Umbilical cord (tissue), 1 donor: ENCODE measurements at regions not wholly inside any gene's neighbourhood (a gene's known extent, or its start where the extent isn't known, plus 50 kb on each side); places are given as distances from the start of the nearest gene placed in this dataset.

Source experiments
- DNase-seq: peaks from one replicate; pipeline ENCODE4 v3.0.0-alpha.2; 2015; ENCODE audit warnings: low spot score

DNA sequence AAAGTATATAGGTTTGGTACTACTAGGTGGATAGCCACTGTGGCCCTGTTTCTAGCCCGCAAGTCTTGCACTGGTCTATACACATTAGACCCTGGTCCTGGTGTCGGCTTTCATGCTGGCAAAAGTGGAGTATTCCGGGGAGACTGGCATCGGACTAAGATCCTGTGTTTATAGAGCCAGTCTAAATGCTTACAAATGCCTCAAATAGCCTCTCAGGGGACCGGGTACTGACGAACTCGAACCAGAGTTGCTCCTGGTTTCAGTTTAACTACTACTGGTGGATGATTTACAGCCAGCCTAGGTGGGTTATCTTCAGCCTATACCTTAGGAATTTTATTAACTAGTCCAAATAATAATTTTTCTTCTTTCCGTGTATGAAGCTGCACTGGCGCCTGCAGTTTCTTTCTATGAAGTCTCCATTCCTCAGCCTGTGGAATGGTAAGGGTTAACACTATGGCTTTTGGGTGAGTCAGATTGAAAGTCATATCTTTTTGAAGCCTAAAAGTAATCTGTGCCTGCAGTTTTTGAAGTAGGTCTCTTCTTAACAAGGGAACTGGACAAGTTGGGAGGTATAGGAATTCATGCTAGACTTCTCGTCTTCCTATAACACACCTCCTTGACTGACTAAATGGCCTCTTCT, 51.3 kb downstream of the OR10H4 start:
- peak; percentile 19 for DNase-seq

DNA sequence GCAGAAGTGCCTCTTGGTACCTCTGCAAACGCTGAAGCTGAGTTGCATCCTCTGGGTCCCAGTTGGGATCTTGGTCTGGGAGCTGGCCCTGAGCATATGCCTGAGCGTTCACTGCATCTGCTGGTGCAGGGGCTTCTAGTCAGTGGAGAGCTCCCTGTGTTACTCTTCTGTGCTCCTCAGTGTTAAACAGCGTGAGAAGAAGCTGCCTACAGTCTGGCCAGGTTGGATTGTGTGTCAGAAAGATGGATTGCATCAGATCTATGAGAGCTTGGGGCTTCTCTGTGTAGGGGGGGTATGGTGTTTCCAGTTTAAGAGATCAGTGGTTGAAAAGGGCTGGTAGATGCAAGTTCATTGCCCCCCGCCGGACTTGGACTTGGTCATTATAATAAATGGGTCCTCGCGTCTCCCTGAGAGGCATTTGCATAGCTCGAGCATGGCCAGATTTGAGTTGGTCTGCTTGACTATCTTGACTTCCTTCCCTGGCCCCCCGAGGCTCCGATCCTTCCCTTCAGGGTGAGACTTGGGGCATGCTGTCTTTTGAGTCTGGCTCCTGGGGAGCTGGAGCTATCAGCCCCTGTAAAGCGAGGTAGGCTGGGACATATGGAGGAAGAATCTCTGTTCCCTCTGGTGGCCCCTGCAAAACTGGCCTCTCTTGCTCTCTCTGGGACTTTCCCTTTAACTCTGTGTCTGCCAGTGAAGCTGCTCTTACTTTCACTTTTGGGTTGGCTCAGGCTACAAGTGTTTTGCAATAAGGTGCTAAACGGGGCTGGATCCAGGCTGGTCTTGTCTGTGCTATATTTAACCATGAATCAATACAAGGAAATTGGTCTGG, 52.9 kb downstream of the OR10H4 start:
- peak; percentile 75 for DNase-seq

DNA sequence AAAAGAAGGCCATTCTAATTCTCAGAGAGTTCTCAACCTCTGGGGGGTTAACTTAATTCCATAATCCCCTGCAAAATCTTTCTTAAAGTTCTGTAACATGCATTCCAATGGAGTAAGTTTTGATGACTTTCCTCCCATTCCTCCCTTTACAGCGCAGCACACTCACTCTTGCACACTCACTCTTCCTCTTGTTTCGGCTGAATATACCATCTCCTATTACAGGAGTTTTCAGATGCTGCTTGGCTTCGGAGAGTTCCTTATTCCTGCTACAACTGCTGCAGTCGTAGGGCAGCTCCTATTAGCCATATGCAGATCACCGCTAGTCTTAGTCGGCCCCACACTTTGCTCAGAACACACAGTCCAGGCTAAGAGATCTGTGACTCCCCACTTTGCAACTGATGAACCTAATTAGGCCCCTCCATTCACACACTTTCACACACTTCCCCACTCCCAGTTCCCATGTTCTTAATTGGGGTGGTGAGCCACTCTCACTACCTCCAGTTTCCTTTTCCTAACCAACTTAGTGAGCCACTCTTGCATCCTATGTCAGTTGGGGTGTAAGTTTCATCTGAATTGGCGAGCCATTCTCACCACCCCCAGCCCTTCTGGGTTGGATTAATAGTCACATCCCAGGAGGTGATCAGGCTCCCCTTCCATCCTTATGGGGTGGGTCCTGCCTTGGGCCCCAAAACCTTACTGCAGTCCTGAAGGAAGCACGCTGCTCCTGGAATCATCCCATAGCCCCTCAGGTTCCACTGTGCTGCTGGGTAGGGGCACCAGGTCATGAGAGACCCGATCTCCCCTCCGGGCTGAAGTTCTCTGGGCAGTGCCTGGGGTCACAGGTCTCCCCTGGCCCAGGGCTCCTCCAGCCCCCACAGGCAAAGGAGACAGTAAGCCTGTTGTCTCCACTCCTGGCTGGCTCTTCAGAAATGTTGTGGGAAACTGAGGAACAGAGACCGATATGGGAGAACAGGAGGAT, 53.9 kb downstream of the OR10H4 start:
- peak; percentile 43 for DNase-seq

DNA sequence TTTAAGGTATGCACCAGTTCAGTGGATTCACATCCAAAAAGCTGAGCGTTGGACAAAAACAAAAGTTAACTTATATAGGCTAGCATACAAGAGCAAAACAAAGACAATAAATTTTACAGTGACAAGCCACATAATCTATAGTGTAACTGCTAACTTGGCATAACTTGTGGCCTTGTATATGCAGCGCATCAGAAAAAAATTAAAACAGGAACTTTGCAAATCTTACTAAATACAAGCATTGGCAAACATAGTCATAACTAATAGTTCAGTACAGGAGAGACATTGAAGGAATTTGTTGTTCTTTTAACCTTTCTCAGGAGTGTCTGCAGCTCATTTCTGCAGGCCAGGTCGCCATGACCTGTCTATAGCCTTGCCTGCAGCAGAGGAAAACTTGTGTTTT, 54.6 kb downstream of the OR10H4 start:
- no peak for DNase-seq

DNA sequence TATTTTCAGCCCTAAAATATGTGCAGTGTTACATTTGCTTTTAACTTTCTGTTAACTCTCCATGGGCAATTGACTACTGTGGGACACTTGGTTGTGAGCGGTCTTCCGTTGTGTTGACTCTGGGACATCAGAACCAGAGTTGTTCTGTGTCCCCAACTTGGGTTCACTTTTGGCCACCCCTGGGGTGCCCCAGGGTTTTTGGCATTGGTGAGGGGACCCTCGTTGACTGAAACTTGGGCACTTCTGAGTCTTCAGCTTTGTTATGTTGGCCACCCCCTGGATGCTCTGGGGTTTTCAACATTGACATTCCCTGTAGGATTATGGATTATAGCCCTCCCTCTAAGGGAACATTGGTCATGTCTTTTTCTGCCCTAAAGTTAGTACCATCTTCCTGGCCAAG, 57.1 kb downstream of the OR10H4 start:
- DNase-seq, result no peak

DNA sequence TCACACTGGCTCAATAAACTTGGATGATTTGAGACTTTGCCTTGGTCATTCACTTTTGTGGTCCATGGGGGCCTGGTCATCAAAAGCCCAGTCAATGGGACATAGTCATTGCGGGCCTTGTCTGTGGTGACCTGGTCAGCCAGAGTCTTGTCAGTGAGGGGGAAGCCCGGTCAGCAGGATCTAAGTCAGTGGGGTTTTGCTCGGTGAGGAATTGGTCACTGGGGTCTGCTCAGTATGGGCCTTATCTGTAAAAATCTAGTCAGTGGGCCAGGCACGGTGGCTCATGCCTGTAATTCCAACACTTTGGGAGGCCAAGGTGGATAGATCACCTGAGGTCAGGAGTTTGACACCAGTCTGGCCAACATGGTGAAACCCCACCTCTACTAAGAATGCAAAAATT, 63.7 kb upstream of the TPM4 start:
- DNase-seq, result no peak

DNA sequence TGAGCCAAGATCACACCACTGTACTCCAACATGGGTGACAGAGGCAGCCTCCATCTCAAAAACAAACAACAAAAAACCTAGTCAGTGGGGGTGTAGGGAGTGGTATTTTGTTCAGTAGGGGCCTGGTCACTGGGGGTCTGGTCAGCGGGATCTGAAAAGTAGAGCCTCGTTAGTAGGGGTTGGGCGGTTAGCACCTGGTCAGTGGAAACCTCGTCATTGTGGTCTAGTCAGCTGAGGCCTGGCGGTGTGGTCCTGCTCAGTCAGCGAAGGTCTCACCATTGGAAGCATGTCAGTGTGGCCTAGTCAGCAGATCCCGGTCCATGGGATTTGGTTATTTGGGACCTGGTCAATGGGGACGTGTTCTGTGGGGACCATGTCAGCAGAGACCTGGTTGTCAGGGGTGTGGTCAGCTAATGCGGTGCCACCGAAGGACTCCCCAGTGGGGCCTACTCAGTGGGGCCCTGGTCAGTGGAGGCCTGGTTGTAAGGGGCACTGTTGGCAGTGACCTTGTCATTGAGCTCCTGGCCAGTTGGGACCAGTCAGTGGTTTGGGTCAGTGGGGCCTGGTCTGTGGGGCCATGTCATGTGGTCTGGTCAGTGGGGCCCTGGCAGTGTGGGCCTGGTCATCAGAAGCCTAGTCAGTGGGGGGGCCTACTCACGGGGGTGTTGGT, 63.0 kb upstream of the TPM4 start:
- DNase-seq, result no peak

DNA sequence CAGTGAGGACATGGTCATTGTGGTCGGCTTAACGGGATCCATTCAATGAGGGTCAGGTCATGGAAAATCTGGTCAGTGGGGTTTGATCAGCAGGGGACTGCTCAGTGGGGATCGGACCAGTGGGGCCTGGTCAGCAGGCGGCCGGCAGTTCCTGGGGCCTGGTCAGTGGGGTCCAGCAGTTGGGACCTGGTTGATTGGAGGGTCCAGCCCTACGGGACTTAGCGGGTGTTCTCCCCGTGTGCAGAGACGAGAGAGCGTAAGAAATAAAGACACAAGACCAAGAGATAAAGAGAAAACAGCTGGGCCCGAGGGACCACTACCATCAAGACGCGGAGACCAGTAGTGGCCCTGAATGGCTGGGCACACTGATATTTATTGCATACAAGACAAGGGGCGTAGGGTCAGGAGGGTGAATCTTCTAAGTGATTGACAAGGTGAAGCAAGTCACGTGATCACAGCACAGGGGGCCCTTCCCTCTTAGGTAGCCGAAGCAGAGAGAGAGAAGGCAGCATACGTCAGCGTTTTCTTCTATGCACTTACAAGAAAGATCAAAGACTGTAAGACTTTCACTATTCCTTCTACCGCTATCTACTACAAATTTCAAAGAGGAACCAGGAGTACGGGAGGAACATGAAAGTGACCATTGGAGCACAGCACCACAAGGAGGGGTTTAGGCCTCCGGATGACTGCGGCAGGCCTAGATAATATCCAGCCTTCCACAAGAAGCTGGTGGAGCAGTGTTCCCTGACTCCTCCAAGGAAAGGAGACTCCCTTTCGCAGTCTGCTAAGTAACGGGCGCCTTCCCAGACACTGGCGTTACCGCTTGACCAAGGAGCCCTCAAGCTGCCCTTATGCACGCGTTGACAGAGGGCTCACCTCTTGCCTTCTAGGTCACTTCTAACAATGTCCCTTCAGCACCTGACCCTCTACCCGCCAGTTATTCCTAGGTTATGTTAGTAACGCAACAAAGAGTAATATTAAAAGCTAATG, 62.1 kb upstream of the TPM4 start:
- DNase-seq, result no peak

DNA sequence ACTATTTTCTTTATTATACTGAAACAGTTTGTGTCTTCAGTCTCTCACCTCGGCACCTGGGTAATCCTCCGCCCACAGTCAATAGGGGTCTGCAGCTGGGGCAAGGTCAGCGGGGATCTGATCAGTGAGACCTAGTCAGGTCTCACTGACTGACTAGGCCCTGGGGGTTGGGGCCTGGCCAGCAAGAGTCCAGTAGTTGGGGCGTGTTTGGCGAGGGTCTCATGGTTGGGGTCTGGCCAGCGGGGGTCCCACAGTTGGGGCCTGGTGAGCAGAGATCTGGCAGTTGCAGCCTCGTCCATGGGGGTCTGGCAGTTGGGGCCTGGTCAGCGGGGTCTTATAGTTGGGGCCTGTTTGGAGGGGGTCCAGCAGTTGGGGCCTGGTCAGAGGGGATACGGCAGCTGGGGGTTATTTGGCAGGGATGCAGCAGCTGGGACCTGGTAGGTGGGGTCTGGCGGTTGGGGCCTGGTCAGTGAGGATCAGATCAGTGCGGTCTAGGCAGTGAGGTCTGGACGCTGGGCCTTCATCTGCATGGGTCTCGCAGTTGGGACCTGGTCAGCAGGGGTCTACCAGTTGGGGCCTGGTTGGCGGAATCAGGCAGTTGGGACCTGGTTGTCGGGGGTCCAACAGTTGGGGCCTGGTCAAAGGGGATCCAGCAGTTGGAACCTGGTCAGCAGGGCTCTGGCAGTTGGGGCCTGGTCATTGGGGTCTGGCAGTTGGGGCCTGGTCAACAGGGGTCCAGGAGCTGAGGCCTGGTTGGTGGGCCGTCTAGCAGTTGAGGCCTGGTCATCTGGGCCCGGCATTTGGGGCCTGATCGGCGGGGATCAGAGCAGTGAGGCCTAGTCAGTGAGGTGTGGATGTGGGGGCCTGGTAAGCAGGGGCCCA, 61.1 kb upstream of the TPM4 start:
- DNase-seq, result no peak

DNA sequence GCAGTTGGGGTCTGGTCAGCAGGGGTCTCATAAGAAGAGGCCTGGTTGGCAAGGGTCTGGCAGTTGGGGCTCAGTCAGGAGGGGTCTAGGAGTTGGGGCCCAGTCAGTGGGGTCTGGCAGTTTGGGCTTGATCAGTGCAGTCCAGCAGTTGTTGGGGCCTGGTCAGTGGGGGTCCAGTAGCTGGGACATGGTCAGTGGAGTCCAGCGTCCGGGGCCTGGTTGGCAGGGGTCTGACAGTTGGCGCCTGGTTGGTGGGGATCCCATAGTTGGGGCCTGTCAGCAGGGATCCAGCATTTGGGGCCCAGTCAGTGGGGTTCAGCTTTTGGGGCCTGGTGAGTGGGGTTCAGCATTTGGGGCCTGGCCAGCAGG, 60.5 kb upstream of the TPM4 start:
- no peak for DNase-seq

DNA sequence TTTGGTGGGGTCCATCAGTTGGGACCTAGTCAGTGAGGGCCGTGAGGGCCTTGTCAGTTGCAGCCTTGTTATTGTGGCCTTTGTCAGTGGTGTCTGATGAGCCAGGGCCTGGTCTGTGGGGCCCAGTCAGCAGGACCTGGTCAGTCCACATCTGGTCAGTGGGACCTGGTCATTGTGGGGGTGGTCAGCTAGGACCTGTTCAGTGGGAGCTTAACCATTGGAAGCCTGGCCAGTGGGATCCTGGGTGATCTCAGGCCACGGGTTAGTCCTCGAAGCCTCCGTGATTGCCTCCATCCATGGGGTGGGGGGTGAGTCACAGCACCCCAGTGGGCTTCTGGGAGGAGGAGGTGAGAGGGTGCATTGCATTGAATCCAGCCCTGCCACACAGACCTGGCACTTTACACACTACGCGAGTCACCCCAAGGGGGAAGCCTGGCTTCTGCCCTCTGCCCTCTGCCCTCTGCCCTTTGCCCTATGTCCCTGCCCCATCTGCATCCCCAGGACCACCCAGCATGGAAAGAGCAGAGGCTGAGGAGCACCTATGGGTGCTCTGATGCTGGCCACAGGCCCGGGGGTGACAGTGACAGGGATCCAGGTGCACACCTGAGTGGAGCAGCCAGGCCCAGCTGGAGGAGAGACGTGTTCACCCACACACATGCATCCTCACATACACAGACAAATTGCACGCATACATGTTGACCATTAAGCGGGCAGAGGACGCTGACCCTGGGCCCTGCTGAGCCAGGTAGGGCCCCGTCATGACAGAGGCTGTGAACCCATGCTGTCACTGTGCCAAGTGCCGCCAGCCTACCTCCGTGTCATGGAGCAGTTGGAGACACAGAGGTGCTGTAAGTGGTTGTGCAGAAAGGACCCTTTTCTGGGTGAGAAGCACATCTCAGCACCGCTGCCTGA, 59.8 kb upstream of the TPM4 start:
- no peak for DNase-seq

DNA sequence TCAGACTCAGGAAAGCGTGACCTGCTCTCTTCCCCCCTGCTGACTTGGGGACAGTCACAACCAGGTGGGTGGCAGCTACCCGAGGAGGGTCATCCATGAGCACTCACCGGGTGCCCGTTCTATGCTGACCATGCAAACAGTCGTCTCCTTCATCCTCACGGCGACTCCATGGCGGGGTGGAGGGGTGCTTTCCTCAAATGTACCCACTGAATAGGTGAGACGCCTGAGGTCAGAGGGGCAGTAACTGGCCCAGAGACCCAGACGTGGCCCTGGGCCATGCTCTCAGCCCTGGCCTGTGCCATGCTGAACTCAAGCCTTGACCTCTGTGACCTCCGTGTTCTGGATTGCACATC, 59.2 kb upstream of the TPM4 start:
- no peak for DNase-seq

DNA sequence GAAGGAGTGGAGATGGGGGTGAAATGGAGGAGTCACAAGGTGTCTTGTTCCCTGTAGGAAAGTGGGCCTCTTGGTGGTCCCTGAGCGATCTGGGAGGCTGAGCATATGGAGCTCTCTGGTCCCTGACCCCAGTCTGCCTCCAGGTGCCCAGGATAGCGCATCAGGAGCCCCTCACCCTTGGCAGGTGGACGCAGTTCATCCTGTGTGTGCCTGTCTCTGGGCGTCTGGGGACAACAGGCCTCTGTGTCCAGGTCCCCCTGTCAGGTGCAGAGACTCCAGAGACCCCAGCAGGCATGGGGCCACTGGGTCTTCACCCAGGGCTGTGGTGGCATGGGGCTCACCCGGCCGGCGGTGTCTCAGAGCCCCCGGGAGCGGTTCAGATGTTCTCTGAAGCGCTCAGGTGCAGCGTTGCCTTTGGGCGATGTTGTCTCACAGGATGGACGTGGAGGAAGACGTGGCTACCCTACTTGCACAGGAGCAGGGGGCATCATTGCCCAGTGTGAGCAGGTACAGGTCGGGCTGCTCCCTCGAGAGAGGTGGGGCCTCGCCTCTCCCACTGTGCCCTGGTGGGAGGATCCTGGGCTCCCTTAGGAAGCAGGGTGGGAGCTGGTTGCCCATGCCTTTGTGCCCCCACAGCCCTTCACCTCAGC, 58.1 kb upstream of the TPM4 start:
- DNase-seq, result no peak

DNA sequence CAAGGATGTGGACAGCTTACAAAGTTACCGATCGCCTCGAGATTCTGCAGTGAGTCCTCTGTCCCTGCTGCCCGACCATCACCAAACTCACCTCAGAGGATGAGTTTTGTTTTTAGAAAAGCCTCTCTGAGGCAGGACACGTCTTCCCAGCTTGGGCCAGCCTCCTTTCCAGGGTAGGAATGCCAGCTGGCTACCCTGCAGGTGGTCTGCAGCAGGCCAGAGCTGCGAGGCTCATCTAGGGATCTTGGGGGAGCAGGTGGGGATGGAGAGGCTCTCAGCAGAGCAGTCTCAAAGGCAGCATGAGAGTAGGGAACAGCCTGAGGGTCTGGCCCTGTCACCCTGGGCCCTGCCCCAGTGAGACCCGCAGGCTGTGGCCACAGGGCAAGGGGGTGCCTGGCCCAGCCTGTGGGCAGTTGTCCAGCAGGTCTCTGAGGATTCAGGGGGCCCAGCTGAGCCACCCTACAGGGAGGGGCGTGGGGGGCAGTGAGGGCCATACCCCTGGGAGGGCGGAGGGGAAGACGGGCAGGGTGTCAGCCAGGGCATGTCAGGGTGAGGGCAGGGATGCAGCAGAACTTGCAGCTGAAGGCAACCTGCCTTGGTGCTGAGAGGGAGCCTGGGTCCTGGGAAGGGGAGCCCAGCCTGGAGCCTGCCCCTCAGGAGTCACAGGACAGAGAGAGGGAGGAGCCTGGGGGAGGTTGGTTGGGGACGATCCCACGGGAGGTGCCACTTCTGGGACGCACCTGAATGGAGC, 57.3 kb upstream of the TPM4 start:
- DNase-seq, result no peak

DNA sequence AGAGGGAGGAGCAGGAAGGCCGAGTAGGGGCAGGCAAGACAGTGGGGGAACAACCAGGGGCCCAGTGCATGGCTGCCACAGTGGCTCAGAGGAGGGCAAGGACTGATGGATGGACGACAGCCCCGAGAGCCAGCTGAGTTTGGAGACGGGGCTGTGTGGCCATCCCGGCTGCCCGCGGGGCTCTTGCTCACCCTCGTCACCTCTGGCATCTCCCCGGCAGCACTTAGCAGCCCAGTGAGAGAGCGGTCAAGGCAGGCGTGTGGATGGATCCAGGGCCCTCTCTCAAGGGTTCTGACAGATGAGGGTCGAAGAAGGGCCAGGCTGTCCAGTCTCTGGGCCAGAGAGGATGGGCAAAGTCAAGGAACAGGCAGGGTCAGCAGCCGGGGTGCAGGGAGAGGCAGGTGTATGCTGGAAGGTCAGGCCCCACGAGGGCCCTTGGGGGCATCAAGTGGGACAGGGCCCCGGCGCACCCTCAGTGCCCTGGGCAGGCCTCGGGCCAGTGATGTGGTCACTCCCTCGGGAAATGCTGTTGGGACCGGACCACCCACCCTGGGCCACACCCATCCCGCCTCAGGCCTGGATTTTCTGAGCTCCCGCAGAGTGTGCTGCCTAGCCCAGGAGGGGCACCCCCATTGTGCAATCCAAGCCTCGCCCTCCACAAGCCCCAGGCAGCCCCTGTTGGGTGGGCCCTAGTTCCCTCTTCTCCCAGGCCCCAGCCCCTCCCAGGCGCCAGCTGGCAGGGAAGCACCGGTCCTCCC, 56.4 kb upstream of the TPM4 start:
- DNase-seq, result no peak

DNA sequence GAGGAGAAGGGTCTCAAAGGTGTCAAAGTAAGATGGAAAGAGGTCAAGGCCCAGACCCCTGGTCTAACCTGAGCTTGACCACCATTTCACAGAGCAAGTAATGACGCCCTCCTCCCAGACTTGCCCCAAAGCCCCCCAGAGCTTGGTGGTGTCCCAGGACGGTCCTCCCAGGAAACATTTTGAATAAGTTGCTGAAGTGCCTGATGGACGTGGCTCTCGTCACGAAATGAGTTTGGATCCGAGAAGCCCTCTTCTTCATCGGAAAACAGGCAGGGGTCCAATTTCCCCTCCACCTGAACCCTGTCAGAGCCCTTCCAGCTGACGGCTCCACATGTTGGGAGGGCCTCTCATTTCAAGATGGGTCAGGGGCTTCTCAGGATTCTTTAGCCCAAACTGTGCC, 54.5 kb upstream of the TPM4 start:
- no peak for DNase-seq
